ENCODE measurements at regions not wholly inside any gene's neighbourhood (a gene's known extent, or its start where the extent isn't known, plus 50 kb on each side); places are given as distances from the start of the nearest gene placed in this dataset.
A peak's percentile ranks its signal among the peaks of the same experiment; 100 is the strongest.

DNA sequence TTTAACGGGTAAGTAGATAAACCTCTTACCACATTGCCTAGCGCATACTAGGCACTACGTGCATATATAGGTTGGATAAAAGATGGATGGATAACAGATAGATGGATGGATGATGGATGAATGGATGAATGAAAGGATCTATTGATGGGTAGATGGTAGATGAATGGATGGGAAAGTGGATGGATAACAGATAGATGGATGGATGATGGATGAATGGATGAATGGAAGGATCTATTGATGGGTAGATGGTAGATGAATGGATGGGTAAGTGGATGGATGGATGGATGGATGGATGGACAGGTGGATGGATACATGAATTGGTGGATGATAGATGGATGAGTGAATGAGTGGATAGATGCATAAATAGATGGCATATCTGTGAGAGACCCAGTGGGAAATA is 555.0 kb downstream of the MN1 start:
- FAIRE-seq: no peak
- Histone ChIP-seq H3K36me3 (ENCODE audit: control insufficient read depth in 2 of 3, insufficient read depth in 3 of 3, low read length in 3 of 3) (no peaks in the 10 kb centered on the region), H3K27ac (ENCODE audit: low read depth in 2 of 2, low read length in 2 of 2) (no peak overlapping the region), H3K27me3 (ENCODE audit: control insufficient read depth, insufficient read depth, low read length) (no peaks in the 10 kb centered on the region), H3K9me3 (ENCODE audit: control insufficient read depth in 2 of 3, insufficient read depth in 1 of 3, low read length in 3 of 3) (no peaks in the 10 kb centered on the region), H3K4me1 (ENCODE audit: control insufficient read depth in 2 of 3, insufficient read depth in 2 of 3, low read depth in 1 of 3, low read length in 3 of 3) (peaks cover 0 to 5% (median 0%) of the 10 kb centered on the region in 3 donors), H3K4me3 (ENCODE audit: low read length in 3 of 3) (no peak overlapping the region), H3K9ac (ENCODE audit: low read length in 3 of 3) (no peak overlapping the region)
- DNase-seq: no peak
- TF ChIP-seq, protein P1, sequence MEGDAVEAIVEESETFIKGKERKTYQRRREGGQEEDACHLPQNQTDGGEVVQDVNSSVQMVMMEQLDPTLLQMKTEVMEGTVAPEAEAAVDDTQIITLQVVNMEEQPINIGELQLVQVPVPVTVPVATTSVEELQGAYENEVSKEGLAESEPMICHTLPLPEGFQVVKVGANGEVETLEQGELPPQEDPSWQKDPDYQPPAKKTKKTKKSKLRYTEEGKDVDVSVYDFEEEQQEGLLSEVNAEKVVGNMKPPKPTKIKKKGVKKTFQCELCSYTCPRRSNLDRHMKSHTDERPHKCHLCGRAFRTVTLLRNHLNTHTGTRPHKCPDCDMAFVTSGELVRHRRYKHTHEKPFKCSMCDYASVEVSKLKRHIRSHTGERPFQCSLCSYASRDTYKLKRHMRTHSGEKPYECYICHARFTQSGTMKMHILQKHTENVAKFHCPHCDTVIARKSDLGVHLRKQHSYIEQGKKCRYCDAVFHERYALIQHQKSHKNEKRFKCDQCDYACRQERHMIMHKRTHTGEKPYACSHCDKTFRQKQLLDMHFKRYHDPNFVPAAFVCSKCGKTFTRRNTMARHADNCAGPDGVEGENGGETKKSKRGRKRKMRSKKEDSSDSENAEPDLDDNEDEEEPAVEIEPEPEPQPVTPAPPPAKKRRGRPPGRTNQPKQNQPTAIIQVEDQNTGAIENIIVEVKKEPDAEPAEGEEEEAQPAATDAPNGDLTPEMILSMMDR (IDR thresholded peaks at IDR 0.05; ENCODE audit: borderline replicate concordance, extremely low read depth, insufficient read depth): no peak
- intact Hi-C loops (cut with DNase I): no loop called here

DNA sequence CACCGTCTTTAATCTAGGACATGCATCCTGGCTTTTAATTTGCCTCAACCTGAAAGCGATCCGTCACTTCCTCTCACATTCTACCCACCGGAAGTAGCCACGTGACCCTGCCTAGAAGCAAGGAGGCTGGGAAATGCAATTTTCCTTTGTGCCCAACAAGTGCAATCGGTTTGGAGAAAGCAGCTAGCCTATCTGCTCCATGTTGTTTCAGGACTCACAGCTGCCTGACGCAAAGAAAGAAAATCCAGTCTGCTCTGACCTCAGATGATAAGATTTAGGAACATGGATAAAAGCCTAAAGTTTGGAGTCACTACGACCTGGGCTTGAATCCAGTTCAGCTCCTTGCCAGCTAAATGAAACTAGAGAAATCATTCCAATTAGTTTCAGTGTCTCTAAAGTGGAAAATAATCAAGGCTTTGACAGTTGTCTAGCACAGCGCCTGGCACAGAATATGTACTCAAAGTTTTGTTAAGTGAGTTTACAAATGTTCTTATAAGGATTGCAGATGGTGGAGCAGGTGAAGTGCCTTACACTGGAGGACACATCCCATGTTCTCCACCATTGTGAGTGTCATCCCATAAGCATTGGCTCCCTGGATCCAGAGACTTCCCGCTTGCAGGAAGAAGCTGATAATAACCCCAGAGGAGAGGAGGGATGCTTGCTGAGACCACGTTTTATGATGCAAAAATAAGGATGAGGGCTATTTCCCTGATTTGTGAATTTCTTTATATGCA is 553.7 kb downstream of the MN1 start:
- FAIRE-seq (no peak), DNase-seq (peak in 2 of 5 donors; percentile 30 to 64)
- no peaks in the 10 kb centered on the region for H3K27me3 ChIP-seq (ENCODE audit: control insufficient read depth, insufficient read depth, low read length)
- no peak overlapping the region for H3K9ac ChIP-seq (ENCODE audit: low read length in 3 of 3)
- no peaks in the 10 kb centered on the region for H3K9me3 ChIP-seq (ENCODE audit: control insufficient read depth in 2 of 3, insufficient read depth in 1 of 3, low read length in 3 of 3)
- H3K4me3 ChIP-seq (ENCODE audit: low read length in 3 of 3): no peak overlapping the region
- TF ChIP-seq, protein P1 (IDR thresholded peaks at IDR 0.05; ENCODE audit: borderline replicate concordance, extremely low read depth, insufficient read depth): no peak
- H3K27ac ChIP-seq (ENCODE audit: low read depth in 2 of 2, low read length in 2 of 2): no peak overlapping the region
- intact Hi-C loops (cut with DNase I): no loop called here
- peaks cover 0 to 4% (median 0%) of the 10 kb centered on the region in 3 donors for H3K4me1 ChIP-seq (ENCODE audit: control insufficient read depth in 2 of 3, insufficient read depth in 2 of 3, low read depth in 1 of 3, low read length in 3 of 3)
- H3K36me3 ChIP-seq (ENCODE audit: control insufficient read depth in 2 of 3, insufficient read depth in 3 of 3, low read length in 3 of 3): no peaks in the 10 kb centered on the region

DNA sequence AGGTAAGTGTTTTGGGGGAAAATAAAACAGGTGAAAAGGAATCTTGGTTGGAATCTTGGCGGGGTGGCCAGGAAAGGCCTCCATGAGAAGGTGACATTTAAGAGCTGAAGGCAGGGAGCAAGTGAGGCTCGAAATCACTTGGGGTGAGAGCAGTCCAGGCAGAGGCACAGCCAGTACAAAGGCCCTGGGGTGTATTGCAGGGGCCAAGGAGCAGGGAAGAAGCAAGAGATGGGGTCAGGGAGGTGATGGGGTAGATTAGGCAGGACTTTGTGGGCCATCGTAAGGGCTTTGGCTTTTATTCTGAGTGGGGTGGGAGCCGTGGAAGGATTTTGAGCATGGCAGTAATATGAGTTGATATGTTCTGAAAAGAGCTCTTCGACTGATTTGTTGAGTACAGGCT is 551.1 kb downstream of the MN1 start:
- Histone ChIP-seq H3K4me1 (ENCODE audit: control insufficient read depth in 2 of 3, insufficient read depth in 2 of 3, low read depth in 1 of 3, low read length in 3 of 3) (peaks cover 0 to 4% (median 0%) of the 10 kb centered on the region in 3 donors), H3K36me3 (ENCODE audit: control insufficient read depth in 2 of 3, insufficient read depth in 3 of 3, low read length in 3 of 3) (no peaks in the 10 kb centered on the region), H3K9me3 (ENCODE audit: control insufficient read depth in 2 of 3, insufficient read depth in 1 of 3, low read length in 3 of 3) (peaks cover 0 to 2% (median 0%) of the 10 kb centered on the region in 3 donors), H3K4me3 (ENCODE audit: low read length in 3 of 3) (no peak overlapping the region), H3K27me3 (ENCODE audit: control insufficient read depth, insufficient read depth, low read length) (no peaks in the 10 kb centered on the region), H3K27ac (ENCODE audit: low read depth in 2 of 2, low read length in 2 of 2) (no peak overlapping the region), H3K9ac (ENCODE audit: low read length in 3 of 3) (no peak overlapping the region)
- intact Hi-C loops (cut with DNase I): no loop called here
- TF ChIP-seq, protein P1 (IDR thresholded peaks at IDR 0.05; ENCODE audit: borderline replicate concordance, extremely low read depth, insufficient read depth): no peak
- FAIRE-seq (no peak), DNase-seq (no peak)

Data from kidney (tissue), 13 donors.